ENCODE measurements at regions not wholly inside any gene's neighbourhood (a gene's known extent, or its start where the extent isn't known, plus 50 kb on each side); places are given as distances from the start of the nearest gene placed in this dataset.

GRCh38 chr9:751137-752051 is 90.1 kb upstream of the DMRT1 start:
- TF ChIP-seq POLR2AphosphoS5 (IDR thresholded peaks at IDR 0.05) (no peak), CTCF (IDR thresholded peaks at IDR 0.05) (no peak), POLR2A (IDR thresholded peaks at IDR 0.05) (no peak)

All from prostate gland (tissue), 2 donors.